Liver (tissue), 8 donors: ENCODE measurements at regions not wholly inside any gene's neighbourhood (a gene's known extent, or its start where the extent isn't known, plus 50 kb on each side); places are given as distances from the start of the nearest gene placed in this dataset.

Source experiments
- DNase-seq: peaks from one replicate; pipeline ENCODE4 v3.0.0-alpha.2; 2017; ENCODE audit warnings: low spot score
- H3K27ac ChIP-seq, 2 donors: one replicate each; pipeline ENCODE4 v1.7.0; 2013; ENCODE audit warnings: inconsistent platforms in 2 of 2, low read length in 2 of 2, control low read depth in 1 of 2, low read depth in 1 of 2, mild to moderate bottlenecking in 1 of 2
- H3K27me3 ChIP-seq, 4 donors: one replicate each; pipeline versions ENCODE4 v1.6.1 to v1.7.0; 2013; ENCODE audit warnings: low read length in 3 of 4, inconsistent platforms in 1 of 4, mild to moderate bottlenecking in 1 of 4, moderate library complexity in 1 of 4; ENCODE audit not compliant: control insufficient read depth in 4 of 4, insufficient read depth in 4 of 4
- H3K36me3 ChIP-seq, 4 donors: one replicate each; pipeline versions ENCODE4 v1.6.1 to v1.7.0; 2013; ENCODE audit warnings: low read length in 3 of 4, mild to moderate bottlenecking in 3 of 4, low read depth in 1 of 4, moderate library complexity in 1 of 4; ENCODE audit not compliant: control insufficient read depth in 4 of 4, insufficient read depth in 3 of 4
- H3K4me1 ChIP-seq, 4 donors: one replicate each; pipeline versions ENCODE4 v1.6.1 to v1.7.0; 2013; ENCODE audit warnings: low read length in 3 of 4, mild to moderate bottlenecking in 3 of 4, moderate library complexity in 1 of 4; ENCODE audit not compliant: control insufficient read depth in 4 of 4, insufficient read depth in 4 of 4
- H3K4me3 ChIP-seq, 3 donors: one replicate each; pipeline versions ENCODE4 v1.6.1 to v1.7.0; 2013; ENCODE audit warnings: low read length in 3 of 3, control low read depth in 1 of 3, low read depth in 1 of 3, mild to moderate bottlenecking in 1 of 3
- H3K9ac ChIP-seq, 2 donors: one replicate each; pipeline ENCODE4 v1.7.0; 2013; ENCODE audit warnings: low read length in 2 of 2, mild to moderate bottlenecking in 2 of 2, moderate library complexity in 2 of 2, control low read depth in 1 of 2, low read depth in 1 of 2
- H3K9me3 ChIP-seq, 4 donors: one replicate each; pipeline versions ENCODE4 v1.6.1 to v1.7.0; 2013; ENCODE audit warnings: low read length in 3 of 4; ENCODE audit not compliant: control insufficient read depth in 4 of 4
- ATF3 ChIP-seq: IDR thresholded peaks from 2 replicates; pipeline ENCODE4 v1.6.1; 2016; ENCODE audit warnings: antibody characterized with exemption
- CTCF ChIP-seq: fragments of 150-350 bp; IDR thresholded peaks from 2 replicates; pipeline ENCODE4 v1.5.1; 2017; ENCODE audit warnings: improper control_type of control experiment, low read depth, low read length; ENCODE audit not compliant: missing input control
- EGR1 ChIP-seq, 2 donors: IDR thresholded peaks; 2 replicates each; pipeline ENCODE4 v1.6.1; 2016 to 2018; ENCODE audit warnings: antibody characterized with exemption in 2 of 2, low read depth in 2 of 2
- FOXA1 ChIP-seq: IDR thresholded peaks from 2 replicates; pipeline ENCODE4 v1.6.1; 2016; ENCODE audit warnings: antibody characterized with exemption
- FOXA2 ChIP-seq: IDR thresholded peaks from 2 replicates; pipeline ENCODE4 v1.6.1; 2016; ENCODE audit warnings: antibody characterized with exemption
- GABPA ChIP-seq, 2 donors: IDR thresholded peaks in 1 of 2; conservative IDR thresholded peaks in 1 of 2; 2 replicates each; pipeline ENCODE4 v1.6.1; 2016; ENCODE audit warnings: antibody characterized with exemption in 2 of 2, mild to moderate bottlenecking in 1 of 2, moderate library complexity in 1 of 2
- HNF4A ChIP-seq, 2 donors: conservative IDR thresholded peaks; 2 replicates each; pipeline ENCODE4 v1.6.1; 2016; ENCODE audit warnings: antibody characterized with exemption in 2 of 2, mild to moderate bottlenecking in 2 of 2
- HNF4G ChIP-seq: IDR thresholded peaks from 2 replicates; pipeline ENCODE4 v1.6.1; 2016; ENCODE audit warnings: antibody characterized with exemption
- MAX ChIP-seq: IDR thresholded peaks from 2 replicates; pipeline ENCODE4 v1.6.1; 2016; ENCODE audit warnings: antibody characterized with exemption
- NR2F2 ChIP-seq: IDR thresholded peaks from 2 replicates; pipeline ENCODE4 v1.6.1; 2016; ENCODE audit warnings: antibody characterized with exemption
- RAD21 ChIP-seq, 2 donors: IDR thresholded peaks; 2 replicates each; pipeline ENCODE4 v1.6.1; 2016; ENCODE audit warnings: antibody characterized with exemption in 2 of 2, mild to moderate bottlenecking in 2 of 2
- RXRA ChIP-seq, 2 donors: IDR thresholded peaks; 2 replicates each; pipeline ENCODE4 v1.6.1; 2017 to 2018; ENCODE audit warnings: antibody characterized with exemption in 2 of 2, mild to moderate bottlenecking in 1 of 2
- SP1 ChIP-seq: IDR thresholded peaks from 2 replicates; pipeline ENCODE4 v1.6.1; 2018; ENCODE audit warnings: antibody characterized with exemption, mild to moderate bottlenecking
- TAF1 ChIP-seq: conservative IDR thresholded peaks from 2 replicates; pipeline ENCODE4 v1.6.1; 2016; ENCODE audit warnings: antibody characterized with exemption, mild to moderate bottlenecking
- ZBTB33 ChIP-seq: IDR thresholded peaks from 2 replicates; pipeline ENCODE4 v1.6.1; 2016; ENCODE audit warnings: antibody characterized with exemption
- WGBS: extraction: QIAGEN DNeasy Blood & Tissue Kit; methylation state at CpG from one replicate; pipeline ENCODE4 v1.1.7; 2013; 5-methylcytosine and 5-hydroxymethylcytosine counted together
- donor health status: healthy.
- donor health status: healthy.
- donor health status: healthy.
- donor health status: healthy.
- donor health status: healthy.

GRCh38 chr5:175094461-175094860 is 349.5 kb downstream of the DRD1 start:
- TF ChIP-seq SP1 (no peak), HNF4A (conservative IDR thresholded peaks at IDR 0.05) (no peak), FOXA1 (no peak), MAX (no peak)
- Histone ChIP-seq H3K4me1 (peaks cover 0 to 7% (median 6%) of the 10 kb centered on the region in 4 donors), H3K4me3 (no peak overlapping the region), H3K9me3 (no peaks in the 10 kb centered on the region), H3K36me3 (no peaks in the 10 kb centered on the region), H3K27ac (no peak overlapping the region), H3K27me3 (peaks cover 0 to 1% (median 0%) of the 10 kb centered on the region in 4 donors), H3K9ac (no peak overlapping the region)
- 81% methylated on average over 1 of the region's 1 CpG for WGBS
- no peak for DNase-seq

GRCh38 chr5:175092691-175093090 is 351.3 kb downstream of the DRD1 start:
- WGBS = 78% methylated on average over 3 of the region's 3 CpGs
- no peaks in the 10 kb centered on the region for H3K36me3 ChIP-seq
- no peak for DNase-seq

GRCh38 chr5:175088963-175089362 is 355.0 kb downstream of the DRD1 start:
- WGBS = 67% methylated on average over 6 of the region's 6 CpGs
- Histone ChIP-seq H3K4me1 (peaks cover 0 to 4% (median 0%) of the 10 kb centered on the region in 4 donors), H3K9ac (no peak overlapping the region), H3K27ac (no peak overlapping the region), H3K27me3 (peaks cover 0 to 1% (median 0%) of the 10 kb centered on the region in 4 donors), H3K4me3 (no peak overlapping the region), H3K9me3 (no peaks in the 10 kb centered on the region), H3K36me3 (no peaks in the 10 kb centered on the region)
- no peak for DNase-seq
- TF ChIP-seq TAF1 = no peak
- TF ChIP-seq RAD21 (IDR thresholded peaks at IDR 0.05) = no peak
- no peak for TF ChIP-seq NR2F2
- no peak for TF ChIP-seq CTCF
- no peak for TF ChIP-seq GABPA (IDR thresholded peaks at IDR 0.05 in 1 of 2, conservative IDR thresholded peaks at IDR 0.05 in 1 of 2)
- TF ChIP-seq HNF4A (conservative IDR thresholded peaks at IDR 0.05) = no peak
- TF ChIP-seq RXRA (IDR thresholded peaks at IDR 0.05) = no peak
- no peak for TF ChIP-seq ATF3
- TF ChIP-seq EGR1 (IDR thresholded peaks at IDR 0.05; ENCODE audit: low read depth in 2 of 2) = no peak
- no peak for TF ChIP-seq ZBTB33
- TF ChIP-seq HNF4G = no peak
- no peak for TF ChIP-seq FOXA1
- TF ChIP-seq FOXA2 = no peak

More at GRCh38 chr5:175092691-175093090, 351.3 kb downstream of the DRD1 start:
- H3K27ac ChIP-seq = no peak overlapping the region
- H3K4me3 ChIP-seq = no peak overlapping the region
- no peak overlapping the region for H3K9ac ChIP-seq
- H3K9me3 ChIP-seq = no peaks in the 10 kb centered on the region
- H3K4me1 ChIP-seq = peaks cover 0 to 10% (median 7%) of the 10 kb centered on the region in 4 donors
- H3K27me3 ChIP-seq = peaks cover 0 to 1% (median 0%) of the 10 kb centered on the region in 4 donors
- no peak for TF ChIP-seq FOXA1
- TF ChIP-seq RAD21 (IDR thresholded peaks at IDR 0.05) = no peak
- TF ChIP-seq CTCF = no peak
- no peak for TF ChIP-seq HNF4A (conservative IDR thresholded peaks at IDR 0.05)
- TF ChIP-seq HNF4G = no peak
- no peak for TF ChIP-seq TAF1
- no peak for TF ChIP-seq RXRA (IDR thresholded peaks at IDR 0.05)
- no peak for TF ChIP-seq EGR1 (IDR thresholded peaks at IDR 0.05; ENCODE audit: low read depth in 2 of 2)
- no peak for TF ChIP-seq MAX
